HG02870 (cell line): ENCODE measurements at regions not wholly inside any gene's neighbourhood (a gene's known extent, or its start where the extent isn't known, plus 50 kb on each side); places are given as distances from the start of the nearest gene placed in this dataset.

ENCODE experiments used
- ATAC-seq: cut with Tn5 transposase; IDR thresholded peaks from one replicate; pipeline ENCODE4 v1.9.1; 2021; ENCODE audit warnings: mild to moderate bottlenecking, moderate library complexity; ENCODE audit not compliant: unreplicated experiment

DNA sequence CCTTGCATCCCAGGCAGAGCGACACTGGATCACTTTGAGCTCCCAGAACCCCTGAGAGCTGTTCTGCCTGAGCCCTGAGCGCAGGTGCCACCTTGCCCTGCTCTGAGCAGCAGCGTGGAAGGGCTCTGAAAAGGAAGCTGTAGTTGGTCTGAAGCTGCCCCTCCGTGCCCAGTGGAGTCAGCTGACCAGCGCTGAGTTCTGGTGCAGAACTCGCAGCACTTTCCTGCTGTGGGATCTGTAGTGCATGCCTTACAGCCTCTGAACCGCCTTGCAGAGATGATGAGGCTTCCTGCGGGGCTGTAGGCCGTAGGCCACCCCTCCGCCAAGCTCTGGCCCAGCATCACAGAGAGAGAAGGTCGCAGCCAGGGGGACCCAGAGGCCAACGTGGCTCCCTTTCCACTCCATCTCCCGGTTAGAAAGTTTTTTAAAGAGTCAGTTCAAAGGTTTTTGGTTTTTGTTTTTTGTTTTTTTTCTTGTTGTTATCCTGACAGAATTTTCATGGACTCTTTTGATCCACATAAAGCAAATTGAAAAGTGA is 158.3 kb upstream of the CST7 start:
- no peak for ATAC-seq

DNA sequence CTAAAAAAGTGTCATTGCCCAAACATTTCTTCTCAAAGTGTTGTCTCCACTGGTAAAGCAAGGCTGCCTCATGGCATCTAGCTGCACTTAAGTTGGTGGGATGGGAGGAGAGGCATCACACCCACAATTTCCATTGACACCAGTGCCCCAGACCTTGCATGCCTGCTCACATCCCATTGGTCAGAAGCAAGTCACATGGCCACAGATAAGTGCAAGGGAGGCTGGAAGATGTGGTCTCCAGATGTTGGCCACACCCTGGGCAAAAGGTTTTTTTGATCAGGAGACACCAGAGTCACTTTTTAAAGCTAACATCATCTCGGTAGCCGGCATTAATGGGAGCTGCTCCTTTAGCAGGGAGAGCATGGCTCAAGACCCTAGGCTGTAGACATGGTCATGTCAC is 157.1 kb upstream of the CST7 start:
- no peak for ATAC-seq

DNA sequence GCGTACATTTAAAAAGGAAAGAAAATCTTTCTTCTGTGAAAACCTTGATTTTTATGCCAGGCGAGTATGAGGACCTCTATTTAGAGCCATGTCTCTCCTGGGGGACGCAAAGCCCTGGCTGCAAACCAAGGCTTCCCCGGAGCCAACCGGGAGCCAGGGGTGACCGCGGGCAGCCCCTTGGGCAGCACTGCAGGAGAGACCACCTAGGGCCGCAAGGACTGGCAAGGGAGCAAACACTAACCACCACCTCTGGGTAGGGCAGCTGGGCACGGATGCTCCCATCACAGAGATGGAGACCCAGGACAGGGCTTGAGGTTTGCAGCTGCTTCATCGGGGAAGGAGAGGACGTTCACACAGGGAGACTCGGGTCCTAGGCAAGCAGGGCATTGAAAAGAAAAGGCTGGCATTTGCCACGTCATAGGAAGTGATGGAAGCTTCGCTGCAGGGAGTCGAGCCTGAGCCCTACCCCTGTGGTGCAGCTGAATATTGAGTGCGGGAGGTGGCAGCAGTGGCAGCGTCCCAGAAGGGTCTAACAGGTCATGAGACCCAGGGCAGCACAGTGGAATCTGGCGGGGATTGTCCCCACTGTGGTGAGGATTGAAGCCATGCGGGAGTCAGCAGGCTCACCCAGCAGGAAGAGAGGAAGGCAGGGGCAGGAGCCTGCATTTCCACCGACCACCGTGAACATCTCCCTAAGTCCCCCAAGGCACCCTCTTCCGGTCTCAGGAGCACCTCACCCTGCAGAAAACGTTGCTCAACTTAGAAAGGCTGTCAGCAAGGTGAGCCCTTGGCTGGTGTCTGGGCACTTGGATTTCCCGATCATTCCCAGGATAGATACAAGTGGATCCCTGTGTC is 156.2 kb upstream of the CST7 start:
- no peak for ATAC-seq

- ATAC-seq = no peak
Measured at GRCh38 chr20:24795436-24795835, 153.6 kb upstream of the CST7 start.

DNA sequence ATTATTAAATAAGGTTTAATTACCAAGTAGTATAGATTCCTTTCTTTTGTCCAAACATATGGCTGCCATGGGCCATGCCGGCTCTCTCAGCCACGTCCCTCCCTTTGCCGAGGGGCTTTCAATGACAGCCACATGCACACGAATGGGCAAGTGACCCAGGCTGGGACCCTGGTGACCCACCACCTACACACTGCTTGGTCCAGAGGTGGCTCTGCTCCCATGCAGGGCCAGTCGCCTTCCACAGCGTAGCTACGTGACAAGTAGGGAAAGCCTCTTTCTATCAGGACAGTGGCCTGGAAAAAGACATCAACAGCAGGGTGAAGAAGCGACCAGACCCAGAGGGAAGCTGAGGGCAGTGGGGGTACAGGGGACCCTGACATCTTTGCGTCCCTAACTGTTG is 152.8 kb upstream of the CST7 start:
- ATAC-seq = no peak

DNA sequence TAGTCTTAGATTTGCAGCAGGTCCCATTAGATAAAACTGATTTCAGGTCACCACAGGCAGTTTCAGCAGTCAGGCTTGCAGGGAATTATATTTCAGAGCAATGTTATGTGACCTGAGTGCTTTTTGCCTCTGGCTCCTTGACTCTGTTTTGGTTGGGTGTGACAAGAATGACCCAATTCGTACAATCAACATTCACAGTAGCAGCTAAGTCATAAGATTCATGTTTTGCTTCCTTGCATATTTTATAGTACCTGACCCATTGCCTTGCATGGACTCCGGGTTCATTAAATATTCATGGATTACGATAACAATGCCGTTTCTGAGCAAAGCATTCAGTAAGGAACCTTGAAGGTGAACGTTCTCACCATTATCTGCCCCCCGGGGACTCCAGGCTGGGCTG is 152.0 kb upstream of the CST7 start:
- ATAC-seq = no peak

DNA sequence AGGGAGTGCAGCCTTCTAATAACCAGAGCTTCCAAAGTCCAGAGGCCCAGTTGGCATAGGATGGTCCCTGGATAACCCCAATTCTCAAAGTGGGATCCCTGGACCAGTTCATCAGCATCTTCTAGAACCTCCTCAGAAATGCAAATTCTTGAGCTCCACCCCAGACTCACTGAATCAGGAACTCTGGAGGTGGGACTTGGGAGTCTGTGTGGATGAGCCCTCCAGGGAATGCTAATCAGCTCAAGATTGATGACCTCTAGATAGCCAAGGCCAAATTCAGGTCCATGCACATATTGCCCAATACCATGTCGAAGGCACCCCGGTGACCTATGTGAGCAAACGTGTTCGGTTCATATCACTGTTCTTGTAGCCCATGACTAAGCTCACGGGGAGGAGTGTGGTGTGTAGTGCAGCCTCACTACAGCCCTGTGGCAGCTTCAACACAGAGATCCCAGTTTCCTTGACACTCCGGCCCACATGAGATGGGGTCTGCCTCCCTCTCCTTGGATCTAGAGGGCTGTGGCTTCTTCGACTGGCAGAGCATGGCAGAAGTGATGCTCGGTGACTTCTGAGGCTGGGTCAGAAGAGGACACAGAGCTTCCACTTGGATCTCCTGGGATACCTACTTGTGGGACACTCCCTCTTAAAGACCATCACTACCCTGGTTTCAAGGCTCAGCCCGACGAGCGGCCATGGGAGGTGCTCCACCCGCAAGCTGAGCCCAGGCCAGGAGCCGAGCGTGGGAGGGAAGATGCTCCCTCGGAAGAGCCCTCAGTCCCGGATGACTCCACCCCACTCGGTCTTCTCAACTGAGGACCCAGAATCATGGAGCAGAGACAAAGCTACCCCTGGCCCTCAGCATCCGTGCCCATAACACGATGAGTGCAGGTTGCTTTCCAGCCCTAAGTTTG is 151.1 kb upstream of the CST7 start:
- no peak for ATAC-seq

- ATAC-seq = no peak
Measured at GRCh38 chr20:24798930-24799705, 150.0 kb upstream of the CST7 start.

- no peak for ATAC-seq
Measured at GRCh38 chr20:24799971-24800580, 149.0 kb upstream of the CST7 start.

DNA sequence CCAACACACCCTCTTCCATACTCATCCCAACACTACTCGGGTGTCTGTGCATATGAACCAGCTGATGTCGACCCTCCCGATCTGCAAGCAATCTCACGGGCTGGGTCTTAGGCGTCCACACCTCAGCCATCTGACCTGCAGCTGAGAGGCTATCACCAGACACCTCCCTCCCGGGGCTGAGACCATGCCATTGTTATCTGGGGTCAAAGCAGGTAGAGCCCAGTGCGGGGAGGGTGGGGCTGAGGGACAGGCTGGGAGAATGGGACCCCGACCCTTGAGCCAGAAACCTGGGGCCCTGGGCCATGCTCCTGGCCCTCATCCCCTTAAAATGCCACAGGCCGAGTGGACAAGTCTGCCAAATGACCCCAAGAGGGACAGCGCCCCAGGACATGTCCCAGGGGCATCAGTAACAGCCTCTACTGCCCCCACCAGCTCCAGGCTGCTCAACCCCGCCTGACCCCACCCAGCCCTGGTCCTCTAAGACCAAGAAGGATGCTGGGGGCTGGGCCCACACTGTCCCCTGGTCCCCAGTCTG is 146.7 kb upstream of the CST7 start:
- ATAC-seq = no peak

GRCh38 chr20:24804481-24805206 is 144.4 kb upstream of the CST7 start:
- no peak for ATAC-seq

- ATAC-seq = no peak
Measured at GRCh38 chr20:24805456-24806238, 143.4 kb upstream of the CST7 start.

GRCh38 chr20:24806705-24807676 is 142.1 kb upstream of the CST7 start:
- no peak for ATAC-seq

GRCh38 chr20:24808616-24809015 is 140.5 kb upstream of the CST7 start:
- ATAC-seq = no peak

GRCh38 chr20:24809606-24810005 is 139.5 kb upstream of the CST7 start:
- ATAC-seq = no peak

DNA sequence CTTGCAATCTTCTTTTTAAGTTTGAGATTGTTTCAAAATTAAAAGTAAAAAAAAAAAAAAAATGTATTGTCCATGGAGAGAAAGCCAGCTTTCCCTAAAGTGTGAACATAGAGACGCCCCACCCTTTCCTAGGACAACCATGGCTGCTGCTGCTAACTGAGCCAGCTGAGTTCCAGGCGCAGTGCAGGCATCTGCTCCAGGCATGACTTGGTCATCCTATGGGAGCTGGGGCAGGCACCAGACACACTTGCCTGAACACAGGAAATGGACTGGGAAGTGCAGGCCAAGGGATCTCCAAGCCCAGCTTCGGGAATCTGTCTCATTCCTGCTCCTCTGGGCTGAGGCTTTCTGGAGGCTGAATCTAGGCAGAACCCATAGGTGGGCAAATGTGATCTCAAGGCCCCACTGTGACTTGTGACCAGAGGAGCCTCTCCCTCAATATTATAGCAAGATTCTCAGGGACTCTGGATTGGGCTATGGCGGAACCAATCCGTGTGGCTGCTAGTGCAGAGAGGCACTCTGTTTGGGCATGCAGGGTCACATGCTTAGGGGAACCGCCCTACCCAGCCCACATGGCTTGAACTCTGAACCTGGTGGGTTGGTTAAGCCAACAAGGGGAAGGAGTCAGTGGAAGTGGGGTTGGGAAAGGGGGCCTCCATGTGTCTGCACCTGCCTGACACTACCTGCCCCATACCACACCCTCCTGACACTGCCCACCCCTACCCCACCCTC is 138.2 kb upstream of the CST7 start:
- no peak for ATAC-seq

DNA sequence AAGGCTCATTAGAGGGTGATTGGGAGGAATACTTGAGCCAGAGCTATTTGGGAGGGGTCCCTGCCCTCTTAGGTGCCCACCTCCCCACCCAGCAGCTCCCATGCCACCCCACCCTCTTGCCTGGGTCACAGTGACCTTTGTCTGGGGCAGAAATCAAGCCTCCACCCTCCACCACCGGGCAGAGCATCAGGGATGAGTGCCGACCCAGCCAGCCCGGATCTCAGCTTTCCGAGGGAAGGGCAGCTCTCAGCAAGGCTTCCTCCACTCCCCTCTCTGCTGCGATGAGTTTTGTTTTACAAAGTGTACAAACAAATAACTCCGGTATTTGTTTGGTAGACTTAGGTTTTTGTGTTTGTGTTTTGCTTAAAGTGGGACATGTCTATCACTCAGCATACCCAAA is 136.7 kb upstream of the CST7 start:
- ATAC-seq = no peak
